NB4 (cell line): ENCODE measurements at regions not wholly inside any gene's neighbourhood (a gene's known extent, or its start where the extent isn't known, plus 50 kb on each side); places are given as distances from the start of the nearest gene placed in this dataset.

Source experiments
- MYC ChIP-seq: IDR thresholded peaks from 2 replicates; pipeline ENCODE4 v1.6.1; 2011; ENCODE audit warnings: low read depth, low read length
- POLR2A ChIP-seq: IDR thresholded peaks from 2 replicates; pipeline ENCODE4 v1.6.1; 2011; ENCODE audit warnings: mild to moderate bottlenecking; ENCODE audit not compliant: insufficient read length; ENCODE audit errors: extremely low read depth
- TF ChIP-seq, protein P1 (sequence below): IDR thresholded peaks from one replicate; pipeline ENCODE4 v1.5.1; 2012; ENCODE audit warnings: low read depth, low read length
- TF ChIP-seq, protein P2 (sequence below): IDR thresholded peaks from 2 replicates; pipeline ENCODE4 v1.6.1; 2011; ENCODE audit warnings: low read depth, low read length

DNA sequence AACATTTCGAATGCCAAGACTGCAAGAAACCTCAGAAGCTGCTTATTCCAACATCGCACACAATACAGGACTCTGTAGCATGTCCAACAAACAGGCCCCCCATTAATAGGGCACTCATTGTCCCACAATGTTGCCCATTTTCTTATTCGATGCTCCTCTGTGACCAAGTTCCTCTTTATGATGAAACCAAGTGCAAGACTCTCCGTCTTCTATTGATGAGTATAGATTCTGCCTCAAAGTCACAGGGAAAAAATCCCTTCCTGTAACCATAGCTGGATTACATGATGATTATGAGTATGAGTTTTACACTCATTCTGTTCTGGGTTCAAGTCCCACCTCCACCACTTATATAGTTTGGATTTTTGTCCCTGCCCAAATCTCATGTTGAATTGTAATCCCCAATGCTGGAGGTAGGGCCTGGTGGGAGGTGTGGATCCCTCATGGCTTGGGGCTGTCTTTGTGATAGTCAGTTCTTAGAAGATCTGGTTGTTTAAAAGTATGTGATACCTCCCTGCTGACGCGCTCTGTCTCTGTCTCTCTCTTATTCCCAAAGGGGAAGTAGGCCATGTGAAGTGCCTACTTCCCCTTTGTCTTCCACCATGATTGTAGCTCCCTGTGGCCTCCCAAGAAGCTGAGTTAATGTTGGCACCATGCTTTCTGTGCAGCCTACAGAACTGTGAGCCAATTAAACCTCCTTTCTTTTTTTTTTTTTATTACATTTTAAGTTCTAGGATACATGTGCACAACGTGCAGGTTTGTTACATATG lies 148.7 kb downstream of the OSR1 start:
- TF ChIP-seq, protein P1, sequence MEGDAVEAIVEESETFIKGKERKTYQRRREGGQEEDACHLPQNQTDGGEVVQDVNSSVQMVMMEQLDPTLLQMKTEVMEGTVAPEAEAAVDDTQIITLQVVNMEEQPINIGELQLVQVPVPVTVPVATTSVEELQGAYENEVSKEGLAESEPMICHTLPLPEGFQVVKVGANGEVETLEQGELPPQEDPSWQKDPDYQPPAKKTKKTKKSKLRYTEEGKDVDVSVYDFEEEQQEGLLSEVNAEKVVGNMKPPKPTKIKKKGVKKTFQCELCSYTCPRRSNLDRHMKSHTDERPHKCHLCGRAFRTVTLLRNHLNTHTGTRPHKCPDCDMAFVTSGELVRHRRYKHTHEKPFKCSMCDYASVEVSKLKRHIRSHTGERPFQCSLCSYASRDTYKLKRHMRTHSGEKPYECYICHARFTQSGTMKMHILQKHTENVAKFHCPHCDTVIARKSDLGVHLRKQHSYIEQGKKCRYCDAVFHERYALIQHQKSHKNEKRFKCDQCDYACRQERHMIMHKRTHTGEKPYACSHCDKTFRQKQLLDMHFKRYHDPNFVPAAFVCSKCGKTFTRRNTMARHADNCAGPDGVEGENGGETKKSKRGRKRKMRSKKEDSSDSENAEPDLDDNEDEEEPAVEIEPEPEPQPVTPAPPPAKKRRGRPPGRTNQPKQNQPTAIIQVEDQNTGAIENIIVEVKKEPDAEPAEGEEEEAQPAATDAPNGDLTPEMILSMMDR, result no peak
- TF ChIP-seq, protein P2, sequence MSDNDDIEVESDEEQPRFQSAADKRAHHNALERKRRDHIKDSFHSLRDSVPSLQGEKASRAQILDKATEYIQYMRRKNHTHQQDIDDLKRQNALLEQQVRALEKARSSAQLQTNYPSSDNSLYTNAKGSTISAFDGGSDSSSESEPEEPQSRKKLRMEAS, result no peak
- no peak for TF ChIP-seq POLR2A
- TF ChIP-seq MYC, result no peak
